Stimulated activated CD4-positive, alpha-beta T cell treated with anti-CD3 and anti-CD28 coated beads, Interleukin-15, amount 100 ng/mL, for 1 hour (primary cell): ENCODE measurements at regions not wholly inside any gene's neighbourhood (a gene's known extent, or its start where the extent isn't known, plus 50 kb on each side); places are given as distances from the start of the nearest gene placed in this dataset.
"Not testable (repeated sequence)": the region's sequence is repeated elsewhere in the genome, so short reads cannot be mapped to it uniquely, and the experiment has no call there.

ENCODE experiments used
- DNase-seq, 2 donors: peaks; one replicate each; pipeline ENCODE4 v3.0.0-alpha.2; 2020; ENCODE audit warnings: low read depth in 1 of 2, low spot score in 1 of 2

DNA sequence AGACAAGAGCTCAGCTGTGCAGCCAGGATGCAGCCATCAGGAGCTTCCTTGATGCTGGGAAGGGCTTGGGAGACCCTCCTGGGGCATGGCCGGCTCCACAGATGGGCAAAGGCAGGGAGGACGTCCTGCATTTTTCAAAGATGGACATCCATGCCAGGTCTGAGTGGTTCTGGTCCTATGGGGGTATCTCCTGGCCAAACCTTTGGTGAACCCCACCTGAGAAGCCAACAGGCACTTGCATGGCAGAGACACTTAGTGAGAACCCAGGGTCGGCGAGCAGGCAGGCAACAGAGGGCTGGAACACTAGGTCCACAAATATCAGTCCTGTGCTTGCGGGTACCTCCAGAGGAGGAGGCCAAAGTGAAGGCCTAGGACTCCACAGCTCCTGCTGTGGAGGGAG is 70.0 kb downstream of the KCTD15 start:
- no peak for DNase-seq

DNA sequence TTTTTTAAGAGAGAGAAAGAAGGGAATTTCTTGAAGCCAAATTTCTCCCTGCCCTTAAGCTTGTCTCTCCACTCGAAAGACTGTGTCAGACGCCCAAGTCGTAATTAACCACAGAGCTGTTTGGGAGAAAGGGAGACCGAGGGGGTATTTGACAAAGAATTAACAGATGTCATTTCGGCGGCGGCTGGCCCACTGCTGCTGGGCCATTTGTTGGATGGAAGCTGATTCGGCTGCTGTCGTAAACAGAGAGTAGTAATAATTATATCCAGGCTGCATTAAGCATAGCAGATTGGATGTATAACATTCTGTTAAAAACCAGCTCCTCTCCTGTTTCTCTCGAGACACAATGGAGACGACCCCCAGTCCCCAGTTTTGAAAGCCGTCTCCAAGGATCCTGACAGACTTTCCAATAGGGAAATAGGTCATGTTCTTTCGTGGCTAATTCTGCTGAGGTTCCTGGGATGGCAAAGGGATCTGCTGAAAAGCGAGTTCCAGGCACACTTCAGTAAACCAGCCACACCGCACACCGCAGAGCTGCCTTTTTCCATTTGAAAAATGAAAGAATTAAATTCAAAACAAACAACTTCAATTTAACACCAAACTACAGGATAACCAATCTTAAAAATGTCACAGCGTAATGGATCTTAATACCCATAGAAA is 71.5 kb downstream of the KCTD15 start:
- DNase-seq, result no peak

DNA sequence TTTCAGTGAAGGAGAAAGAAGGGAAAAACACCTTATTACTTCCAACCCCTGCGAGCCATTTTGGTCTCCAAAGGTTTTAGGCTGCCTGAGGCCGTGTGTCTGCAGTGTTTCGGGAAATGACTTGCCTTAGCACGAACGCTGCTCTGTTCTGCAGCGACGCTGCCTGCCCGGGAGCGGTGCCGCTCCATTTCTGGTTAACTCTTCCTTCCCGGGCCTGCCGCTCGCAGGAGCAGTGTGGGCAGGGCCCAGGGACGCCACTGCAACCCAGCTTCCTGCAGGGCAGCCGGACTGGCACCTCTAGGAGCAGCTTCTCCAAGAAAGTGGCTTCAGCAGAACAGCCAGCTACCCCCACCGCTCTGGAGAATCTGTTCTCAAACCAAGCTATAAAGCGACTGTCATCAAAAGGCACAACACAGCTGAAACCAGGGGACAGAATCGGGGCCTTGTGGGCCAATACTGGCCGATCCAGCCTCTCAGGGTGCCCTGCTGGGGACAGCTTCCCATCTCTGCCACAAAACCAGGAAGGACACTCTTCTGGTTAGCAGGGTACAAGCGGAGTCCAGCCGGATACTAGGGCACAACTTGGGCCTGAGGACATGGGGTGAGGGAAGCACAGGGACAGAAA is 72.2 kb downstream of the KCTD15 start:
- no peak for DNase-seq

DNA sequence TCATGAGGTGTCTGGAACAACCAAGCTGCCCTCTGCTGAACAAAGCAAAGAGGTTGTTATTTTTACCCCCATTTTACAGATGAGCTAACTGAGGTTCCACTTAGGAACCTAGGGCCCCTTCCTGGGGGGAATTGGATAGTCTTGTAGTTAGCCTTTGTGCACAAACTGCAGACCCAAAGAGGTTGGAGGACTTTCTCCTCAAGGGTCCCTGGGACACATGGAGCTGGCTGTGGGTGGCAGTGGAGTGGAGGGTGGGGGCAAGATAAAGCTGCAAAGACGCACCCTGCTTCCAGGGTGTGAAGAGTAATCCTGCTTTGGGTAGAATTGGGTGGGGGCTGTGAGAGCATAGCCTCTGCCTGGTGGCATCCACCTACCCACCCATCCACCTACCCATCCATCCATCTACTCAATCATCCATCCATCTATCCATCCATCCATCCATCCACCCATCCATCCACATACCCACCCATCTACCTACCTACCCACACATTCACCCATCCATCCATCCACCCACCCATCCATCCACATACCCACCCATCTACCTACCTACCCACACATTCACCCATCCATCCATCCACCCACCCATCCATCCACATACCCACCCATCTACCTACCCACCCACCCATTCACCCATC is 73.7 kb downstream of the KCTD15 start:
- DNase-seq, result not testable (repeated sequence)

DNA sequence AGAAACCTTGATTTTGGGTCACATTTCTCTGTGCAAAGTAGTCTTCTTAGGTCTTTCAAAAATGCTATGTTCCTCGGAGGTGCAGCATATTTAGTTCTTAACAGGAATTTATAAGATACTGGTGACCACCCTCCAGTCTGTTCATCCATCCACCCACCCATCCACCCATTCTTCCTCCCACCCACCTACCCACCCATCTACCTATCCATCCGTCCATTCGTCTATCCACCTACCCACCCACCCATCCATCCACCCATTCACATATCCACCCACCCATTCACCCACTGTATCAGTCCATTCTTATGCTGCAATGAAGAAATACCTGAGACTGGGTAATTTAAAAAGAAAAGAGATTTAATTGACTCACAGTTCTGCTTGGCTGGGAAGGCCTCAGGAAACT is 74.9 kb downstream of the KCTD15 start:
- DNase-seq, result no peak

DNA sequence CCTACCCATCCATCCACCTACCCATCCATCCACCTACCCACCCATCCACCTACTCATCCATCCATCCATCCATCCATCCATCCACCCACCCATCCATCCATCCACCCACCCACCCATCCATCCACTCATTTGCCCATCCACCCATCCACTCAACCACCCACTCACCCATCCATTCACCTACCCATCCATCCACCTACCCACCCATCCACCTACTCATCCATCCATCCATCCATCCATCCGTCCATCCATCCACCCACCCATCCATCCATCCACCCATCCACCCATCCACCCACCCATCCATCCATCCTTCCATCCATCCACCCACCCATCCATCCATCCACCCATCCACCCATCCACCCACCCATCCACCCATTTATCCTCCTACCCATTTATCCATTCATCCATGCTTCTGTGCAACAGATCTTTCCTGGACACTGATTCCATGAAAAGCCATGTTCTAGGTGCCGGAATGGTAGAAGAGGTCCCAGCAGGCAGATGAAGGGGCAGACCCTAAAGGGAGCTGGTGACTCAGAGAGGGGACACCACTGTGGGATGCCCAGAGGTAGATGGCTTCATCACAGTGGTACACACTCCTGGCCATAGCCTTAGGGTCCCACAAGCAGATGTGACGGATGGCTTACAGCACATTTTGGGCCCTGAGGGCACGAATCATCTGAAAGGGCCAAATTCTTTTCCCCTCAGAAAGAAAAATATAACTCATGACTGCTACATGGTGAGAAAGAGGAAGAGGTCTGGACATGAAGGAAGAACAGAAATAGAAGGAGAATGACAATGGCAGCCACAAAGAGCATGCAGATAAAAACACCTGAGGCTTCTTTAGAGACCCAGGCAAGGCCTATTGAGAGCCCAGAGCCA is 76.0 kb downstream of the KCTD15 start:
- no peak for DNase-seq

DNA sequence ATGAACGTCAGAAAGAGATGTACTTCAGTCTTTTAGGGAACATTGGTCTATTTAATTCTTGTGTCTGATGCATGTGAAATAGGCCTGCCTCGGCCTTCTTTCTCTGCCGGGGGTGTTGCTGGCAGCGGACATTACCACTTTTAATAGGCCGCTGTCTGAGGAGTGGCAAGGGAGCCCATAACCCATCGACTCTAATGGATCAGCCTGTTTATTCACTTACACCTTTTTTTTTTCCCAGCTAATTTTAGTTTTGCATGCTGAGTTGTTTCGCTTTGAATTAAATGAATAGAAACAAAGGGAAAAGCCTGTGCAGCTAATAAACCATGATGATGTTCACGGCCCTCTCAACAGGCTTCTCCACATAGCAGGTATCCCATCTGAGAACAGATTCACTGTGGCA is 78.4 kb downstream of the KCTD15 start:
- no peak for DNase-seq

DNA sequence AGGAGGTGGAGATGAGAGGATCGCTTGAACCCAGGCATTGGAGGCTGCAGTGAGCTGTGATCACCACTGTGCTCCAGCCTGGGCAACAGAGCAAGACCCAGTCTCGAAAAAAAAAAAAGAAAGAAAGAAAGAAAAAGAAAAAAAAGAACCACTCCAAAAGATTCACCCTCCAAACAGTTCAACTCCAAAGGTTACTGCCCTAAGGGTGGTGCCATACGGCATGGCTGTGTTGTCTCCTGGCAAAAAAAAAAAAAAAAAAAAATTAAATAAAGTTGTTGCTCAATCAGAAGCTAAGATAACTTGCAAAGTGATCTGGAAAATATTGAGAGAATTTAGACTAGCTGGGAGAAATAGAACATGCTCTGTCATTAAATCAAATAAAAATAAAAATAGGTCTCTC is 79.5 kb downstream of the KCTD15 start:
- DNase-seq, result no peak

DNA sequence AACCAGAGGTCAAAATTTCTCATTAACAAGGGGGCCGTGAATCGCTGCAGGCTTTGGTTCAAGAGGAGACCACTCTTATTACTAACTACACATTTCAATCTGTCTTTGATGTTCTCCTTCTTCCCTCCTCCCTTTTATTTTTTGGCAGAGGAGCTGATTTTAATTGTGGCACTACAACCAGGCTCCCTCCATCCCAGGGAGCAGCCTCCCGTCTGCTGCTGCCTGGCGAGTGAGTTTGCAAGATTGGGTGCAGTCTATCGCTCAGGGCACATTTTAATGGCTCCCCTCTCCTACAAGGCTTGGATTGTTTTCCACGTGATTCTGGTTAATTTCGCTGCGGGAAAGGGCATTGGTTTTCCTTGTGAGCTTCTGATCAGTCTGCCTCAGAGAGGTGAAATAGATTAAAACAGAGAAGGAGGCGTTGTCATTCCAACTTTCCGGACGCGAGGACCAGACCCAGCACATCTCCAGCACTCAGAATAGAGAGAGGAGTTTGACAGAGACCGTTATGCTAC is 81.4 kb downstream of the KCTD15 start:
- no peak for DNase-seq

DNA sequence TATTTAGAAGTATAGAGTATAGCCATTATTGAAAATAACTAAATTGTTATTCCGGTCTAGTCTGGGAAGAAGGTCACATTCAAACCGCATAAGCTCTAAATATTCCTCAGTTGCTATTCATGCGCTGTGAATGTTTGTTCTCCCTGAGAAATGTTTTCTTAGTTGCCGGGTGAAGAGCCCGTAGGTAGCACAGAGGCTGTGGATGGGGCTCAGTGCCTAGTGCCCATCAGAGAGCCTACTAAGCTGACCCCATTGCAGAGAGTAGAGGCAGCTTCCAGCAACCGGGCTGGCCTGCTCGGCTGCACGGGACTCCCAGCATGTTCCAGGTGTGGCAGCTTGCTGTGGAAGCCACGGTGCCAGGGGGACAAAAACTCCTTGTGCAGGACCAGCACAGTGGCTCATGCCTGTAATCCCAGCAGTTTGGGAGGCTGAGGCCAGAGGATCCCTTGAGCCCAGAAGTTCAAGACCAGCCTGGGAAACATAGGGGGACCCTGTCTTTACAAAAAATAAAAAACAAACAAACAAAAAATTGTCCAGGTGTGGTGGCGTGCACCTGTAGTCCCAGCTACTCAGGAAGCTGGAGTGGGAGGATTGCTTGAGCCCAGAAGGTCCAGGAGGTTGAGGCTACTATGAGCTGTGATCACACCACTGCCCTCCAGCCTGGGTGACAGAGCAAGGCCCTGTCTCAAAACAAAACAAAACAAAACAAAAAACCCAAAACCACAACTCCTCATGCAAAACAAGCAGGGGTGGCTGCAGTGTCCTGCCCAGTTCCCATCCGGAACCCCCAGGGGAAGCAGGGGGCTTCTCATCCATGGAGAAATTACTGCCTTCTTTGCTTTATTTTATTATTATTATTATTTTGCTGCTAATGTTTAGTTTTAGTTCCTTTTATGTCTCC is 82.5 kb downstream of the KCTD15 start:
- no peak for DNase-seq

DNA sequence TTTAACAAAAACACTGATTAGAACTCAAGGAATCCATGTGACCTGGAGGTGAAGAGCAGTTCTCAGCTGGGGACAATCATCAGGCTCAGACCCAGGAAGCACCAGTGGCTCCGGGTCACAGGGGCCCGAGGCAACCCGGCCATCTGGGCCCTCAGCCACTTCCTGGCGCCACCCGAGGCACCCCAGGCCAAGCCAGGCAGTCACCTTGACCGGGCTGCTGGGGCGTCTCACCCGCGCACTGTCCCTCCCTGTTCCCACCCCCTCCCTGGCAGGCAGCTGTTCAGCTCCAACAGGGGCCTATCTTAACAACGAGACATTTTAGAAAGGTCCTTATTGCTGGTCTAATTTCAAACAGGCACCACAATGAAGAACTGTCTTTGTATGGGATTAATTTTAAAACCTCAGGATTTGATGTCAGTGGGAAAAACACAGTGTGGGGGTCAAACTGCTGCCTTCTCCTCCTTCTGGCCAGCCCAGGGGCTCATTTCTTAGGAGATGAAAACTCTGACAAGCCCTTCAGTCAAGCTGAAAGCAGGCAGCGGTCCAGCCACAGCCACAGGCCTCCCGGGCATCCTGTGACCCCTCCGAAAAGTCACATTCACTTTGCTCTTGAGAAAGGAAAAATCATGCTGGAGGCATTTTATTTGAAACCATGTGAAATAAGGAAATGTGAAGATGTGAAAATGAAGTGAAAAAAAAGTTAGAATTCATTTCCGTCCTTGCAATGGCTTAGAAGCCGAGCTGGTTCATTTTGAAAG is 83.3 kb downstream of the KCTD15 start:
- no peak for DNase-seq

DNA sequence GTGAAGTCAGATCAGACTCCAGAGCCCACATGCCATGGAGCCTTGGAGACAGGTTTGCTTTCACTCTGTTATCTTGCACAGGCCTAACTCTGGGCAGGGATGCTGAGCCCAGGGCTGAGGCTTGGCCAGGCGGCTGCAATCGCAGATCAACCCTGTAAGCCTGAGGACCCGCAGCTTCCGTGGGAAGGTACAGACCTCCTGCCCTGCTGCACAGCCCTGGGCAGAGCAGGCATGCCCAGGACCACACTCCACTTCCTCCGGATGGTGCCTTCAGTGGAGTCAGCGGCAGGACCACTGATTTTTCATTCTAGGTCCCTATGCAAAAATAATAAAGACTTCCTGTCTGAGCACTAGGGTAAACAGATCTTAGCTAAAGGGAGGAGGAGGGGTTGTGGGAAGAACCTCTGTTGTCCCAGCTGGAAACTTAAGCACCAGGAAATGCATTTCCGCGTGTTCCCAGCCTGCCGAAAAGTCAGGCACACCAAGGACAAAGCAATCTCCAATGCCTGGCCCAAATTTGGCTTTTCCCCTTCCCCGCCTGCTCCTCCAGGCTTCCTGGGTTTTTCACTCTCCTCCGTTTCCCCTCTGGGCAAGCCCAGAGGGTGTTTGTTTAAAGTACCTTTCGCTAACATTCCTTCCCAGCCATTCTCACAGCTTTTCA is 87.3 kb downstream of the KCTD15 start:
- no peak for DNase-seq

DNA sequence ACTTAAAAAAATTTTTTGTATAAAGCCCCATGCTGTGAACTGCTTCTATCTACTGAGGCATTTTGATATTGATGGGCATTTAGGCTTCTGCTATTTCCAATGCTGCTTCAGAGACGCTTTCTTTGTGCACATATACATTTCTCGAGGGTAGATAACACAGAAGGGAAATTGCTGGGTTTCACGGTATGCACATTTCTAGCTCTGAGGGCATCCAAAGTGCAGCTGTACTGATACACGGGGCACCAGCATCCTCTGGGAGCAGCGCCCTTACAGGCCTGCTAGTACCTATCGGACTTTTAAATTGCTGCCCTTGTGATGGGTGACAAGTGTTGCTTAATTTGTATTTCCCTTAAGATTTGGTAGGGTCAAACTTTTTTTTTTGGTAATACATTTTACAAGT is 88.6 kb downstream of the KCTD15 start:
- no peak for DNase-seq

DNA sequence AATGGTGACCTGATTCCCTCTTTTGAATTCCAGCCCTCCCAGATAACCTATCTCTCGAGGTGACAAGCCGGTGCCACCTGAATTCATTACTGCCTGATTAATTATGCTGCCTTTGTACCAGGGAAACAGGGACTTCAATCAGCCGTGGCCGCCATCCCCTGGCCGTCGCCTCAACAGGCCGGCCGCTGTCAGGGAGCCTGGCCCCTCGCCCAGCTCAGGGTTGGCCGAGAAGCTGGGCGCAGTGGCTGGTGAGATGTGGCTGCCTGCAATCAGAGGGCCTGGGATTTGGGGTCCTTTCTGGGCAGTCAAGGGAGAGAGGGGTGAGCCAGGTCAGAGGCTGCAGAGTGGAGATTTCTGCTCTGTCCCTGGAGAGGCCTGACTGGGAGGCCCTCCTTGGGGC is 91.2 kb downstream of the KCTD15 start:
- DNase-seq, result no peak

DNA sequence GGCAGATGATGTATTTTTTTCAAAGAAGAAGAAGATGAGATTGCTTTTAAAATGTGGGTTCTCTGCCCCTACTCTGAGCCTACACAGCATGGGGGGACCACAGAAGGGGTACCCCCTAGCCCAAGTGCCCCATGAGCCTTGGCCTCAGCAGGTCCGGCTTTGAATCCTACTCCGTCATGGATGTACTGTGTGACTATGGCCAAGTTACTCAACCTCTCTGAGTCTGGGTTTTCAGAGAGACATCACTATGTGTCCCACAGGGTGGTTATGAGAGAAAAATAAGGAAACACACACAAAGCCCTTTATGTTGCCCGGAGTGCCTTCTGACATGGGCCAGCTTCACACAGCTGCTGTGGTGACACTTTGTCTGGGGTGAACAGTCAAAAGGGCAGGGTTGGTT is 92.0 kb downstream of the KCTD15 start:
- no peak for DNase-seq

DNA sequence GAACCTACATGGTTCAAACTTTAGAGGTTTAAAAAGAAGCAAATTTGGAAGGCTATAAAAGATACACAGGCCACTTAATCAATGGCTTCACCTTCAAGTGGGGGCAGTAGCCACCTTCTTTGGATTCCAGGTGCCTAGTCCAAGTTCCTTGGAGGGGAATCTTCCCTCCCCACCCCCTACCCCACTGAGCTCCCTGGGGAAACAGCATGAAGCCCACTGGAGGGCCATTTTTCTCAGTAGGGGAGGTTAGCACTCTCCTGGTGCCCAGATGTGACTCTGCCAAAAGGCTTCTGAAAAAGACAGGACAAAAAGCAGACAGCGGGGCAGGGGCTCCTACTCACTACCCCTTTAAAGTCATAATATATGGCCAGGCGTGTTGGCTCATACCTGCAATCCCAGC is 93.9 kb downstream of the KCTD15 start:
- DNase-seq, result no peak

DNA sequence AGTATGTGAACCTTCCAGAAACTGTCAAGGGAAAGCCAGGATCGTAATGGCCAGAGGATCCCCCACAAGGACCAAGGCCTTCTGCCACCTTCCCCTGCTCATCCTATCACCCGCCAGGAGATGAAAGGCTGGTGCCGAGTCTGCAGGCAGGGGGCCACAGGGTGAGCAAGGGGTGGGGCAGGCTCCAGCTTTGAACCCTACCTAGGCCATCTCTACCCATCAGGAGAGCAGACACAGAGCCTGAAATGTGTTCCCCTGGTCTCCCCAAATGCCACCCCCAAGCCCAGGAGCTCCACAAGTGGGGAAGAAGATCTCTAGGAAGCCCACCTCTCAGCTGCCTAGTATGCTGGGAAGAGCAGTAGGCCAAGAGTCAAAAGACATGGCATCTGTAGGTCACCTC is 95.1 kb downstream of the KCTD15 start:
- no peak for DNase-seq

DNA sequence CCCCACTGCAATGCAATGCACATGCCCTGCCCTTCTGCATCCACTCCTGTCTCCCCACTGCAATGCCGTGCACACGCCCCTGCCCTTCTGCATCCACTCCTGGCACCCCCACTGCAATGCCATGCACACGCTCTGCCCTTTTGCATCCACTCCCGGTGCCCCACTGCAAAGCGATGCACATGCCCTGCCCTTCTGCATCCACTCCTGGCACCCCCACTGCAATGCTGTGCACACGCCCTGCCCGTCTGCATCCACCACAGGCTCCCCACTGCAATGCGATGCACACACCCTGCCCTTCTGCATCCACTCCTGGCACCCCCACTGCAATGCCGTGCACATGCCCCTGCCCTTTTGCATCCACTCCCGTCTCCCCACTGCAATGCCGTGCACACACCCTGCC is 98.1 kb downstream of the KCTD15 start:
- no peak for DNase-seq

DNA sequence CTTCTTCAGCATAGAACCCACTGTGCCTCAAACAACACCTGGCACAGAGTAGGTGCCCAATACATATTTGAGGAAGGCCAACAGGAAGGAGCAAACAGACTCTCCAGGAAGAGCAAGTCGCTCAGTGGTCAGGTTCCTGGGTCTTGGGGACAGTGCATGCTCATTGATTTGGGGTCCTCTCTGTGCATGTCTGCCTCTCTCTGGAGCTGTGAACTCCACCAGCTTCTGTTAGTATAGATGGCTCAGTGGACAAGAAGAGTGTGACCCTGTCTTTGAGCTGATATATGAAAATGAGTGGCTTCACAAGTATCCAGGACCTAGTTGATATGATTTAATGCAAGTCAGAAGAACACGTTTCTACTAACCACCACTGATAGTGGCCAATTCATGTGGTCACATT is 98.7 kb downstream of the KCTD15 start:
- no peak for DNase-seq
